Gastroesophageal sphincter (tissue), 4 donors: ENCODE measurements at regions not wholly inside any gene's neighbourhood (a gene's known extent, or its start where the extent isn't known, plus 50 kb on each side); places are given as distances from the start of the nearest gene placed in this dataset.

Experiments used
- ATAC-seq: fragments of 150-250 bp; one replicate; pipeline ENCODE4 v1.9.1; 2016; ENCODE audit warnings: mild to moderate bottlenecking, moderate library complexity
- H3K27ac ChIP-seq, 4 donors: fragments of 200-600 bp; sonication (generic) in 3 of 4; 1 replicate in 3 of 4; 2 replicates in 1 of 4; pipeline ENCODE4 v1.5.1; 2016 to 2019
- H3K27me3 ChIP-seq: fragments of 200-600 bp; sonication (generic); one replicate; pipeline ENCODE4 v1.5.1; 2019
- H3K36me3 ChIP-seq, 2 donors: fragments of 200-600 bp; sonication (generic); one replicate each; pipeline ENCODE4 v1.5.1; 2019; ENCODE audit warnings: control low read depth in 1 of 2
- H3K4me1 ChIP-seq, 3 donors: fragments of 200-600 bp; sonication (generic); 1 replicate in 2 of 3; 2 replicates in 1 of 3; pipeline ENCODE4 v1.5.1; 2016 to 2019; ENCODE audit warnings: control low read depth in 2 of 3
- H3K4me3 ChIP-seq, 2 donors: fragments of 200-600 bp; sonication (generic); one replicate each; pipeline ENCODE4 v1.5.1; 2019; ENCODE audit warnings: mild to moderate bottlenecking in 1 of 2, moderate library complexity in 1 of 2
- H3K9me3 ChIP-seq, 3 donors: fragments of 200-600 bp; sonication (generic); one replicate each; pipeline ENCODE4 v1.5.1; 2017 to 2019; ENCODE audit warnings: control low read depth in 2 of 3
- EP300 ChIP-seq: sonication (generic); formaldehyde crosslinking; IDR thresholded peaks from one replicate; pipeline ENCODE4 v1.6.1; 2017; ENCODE audit warnings: antibody characterized with exemption, mild to moderate bottlenecking
- POLR2A ChIP-seq, 2 donors: fragments of 450-650 bp; IDR thresholded peaks; one replicate each; pipeline ENCODE4 v1.6.1; 2017; ENCODE audit warnings: antibody characterized with exemption in 2 of 2, mild to moderate bottlenecking in 2 of 2, moderate library complexity in 1 of 2
- POLR2AphosphoS5 ChIP-seq: sonication (generic); formaldehyde crosslinking; IDR thresholded peaks from one replicate; pipeline ENCODE4 v1.6.1; 2017; ENCODE audit warnings: antibody characterized with exemption
- WGBS, 2 donors: methylation state at CpG; one replicate each; pipeline ENCODE4 v1.1.5; 2018; ENCODE audit warnings: low coverage in 1 of 2; 5-methylcytosine and 5-hydroxymethylcytosine counted together
- TF ChIP-seq, protein P1 (sequence below), 4 experiments: fragments of 200-600 bp in 2 of 4; fragments of 450-650 bp in 2 of 4; sonication (generic) in 1 of 4; IDR thresholded peaks; one replicate each; pipeline ENCODE4 v1.5.1; 2017 to 2019; ENCODE audit warnings: antibody characterized with exemption in 4 of 4, mild to moderate bottlenecking in 2 of 4, moderate library complexity in 2 of 4

DNA sequence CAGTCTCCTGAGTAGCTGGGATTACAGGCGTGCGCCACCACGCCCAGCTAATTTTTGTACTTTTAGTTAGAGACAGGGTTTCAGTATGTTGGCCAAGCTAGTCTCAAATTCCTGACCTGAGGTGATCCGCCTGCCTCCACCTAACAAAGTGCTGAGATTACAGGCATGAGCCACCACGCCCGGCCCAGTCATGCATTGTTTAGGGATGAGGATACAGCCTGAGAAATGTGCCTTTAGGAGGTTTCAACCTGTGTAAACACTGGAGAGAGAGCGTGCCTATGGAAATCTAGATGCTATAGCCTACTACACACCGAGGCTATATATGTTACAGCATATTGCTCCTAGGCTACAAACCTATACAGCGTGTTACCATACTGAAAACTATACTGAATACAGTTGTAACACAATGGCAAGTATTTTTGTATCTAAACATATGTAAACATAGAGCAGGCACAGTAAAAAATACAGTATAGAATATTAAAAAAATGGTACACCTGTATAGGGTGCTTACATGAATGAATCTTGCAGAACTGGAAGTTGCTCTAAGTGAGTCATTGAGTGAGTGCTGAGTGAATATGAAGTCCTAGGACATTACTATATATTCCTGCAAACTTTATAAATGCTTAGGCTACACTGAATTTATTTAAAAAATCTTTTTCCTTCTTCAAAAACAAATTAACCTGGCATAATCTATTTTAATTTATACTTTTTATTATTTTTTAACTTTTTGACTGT lies 588.2 kb upstream of the ADGRL3 start:
- Histone ChIP-seq H3K9me3 (no peaks in the 10 kb centered on the region), H3K4me3 (no peak overlapping the region), H3K27ac (no peak overlapping the region), H3K36me3 (no peaks in the 10 kb centered on the region), H3K27me3 (no peaks in the 10 kb centered on the region), H3K4me1 (no peaks in the 10 kb centered on the region)
- 89 to 92% methylated on average over 3 to 9 of the region's 9 CpGs for WGBS, 2 donors
- TF ChIP-seq EP300 = no peak
- no peak for TF ChIP-seq POLR2A (IDR thresholded peaks at IDR 0.05)
- TF ChIP-seq, protein P1, sequence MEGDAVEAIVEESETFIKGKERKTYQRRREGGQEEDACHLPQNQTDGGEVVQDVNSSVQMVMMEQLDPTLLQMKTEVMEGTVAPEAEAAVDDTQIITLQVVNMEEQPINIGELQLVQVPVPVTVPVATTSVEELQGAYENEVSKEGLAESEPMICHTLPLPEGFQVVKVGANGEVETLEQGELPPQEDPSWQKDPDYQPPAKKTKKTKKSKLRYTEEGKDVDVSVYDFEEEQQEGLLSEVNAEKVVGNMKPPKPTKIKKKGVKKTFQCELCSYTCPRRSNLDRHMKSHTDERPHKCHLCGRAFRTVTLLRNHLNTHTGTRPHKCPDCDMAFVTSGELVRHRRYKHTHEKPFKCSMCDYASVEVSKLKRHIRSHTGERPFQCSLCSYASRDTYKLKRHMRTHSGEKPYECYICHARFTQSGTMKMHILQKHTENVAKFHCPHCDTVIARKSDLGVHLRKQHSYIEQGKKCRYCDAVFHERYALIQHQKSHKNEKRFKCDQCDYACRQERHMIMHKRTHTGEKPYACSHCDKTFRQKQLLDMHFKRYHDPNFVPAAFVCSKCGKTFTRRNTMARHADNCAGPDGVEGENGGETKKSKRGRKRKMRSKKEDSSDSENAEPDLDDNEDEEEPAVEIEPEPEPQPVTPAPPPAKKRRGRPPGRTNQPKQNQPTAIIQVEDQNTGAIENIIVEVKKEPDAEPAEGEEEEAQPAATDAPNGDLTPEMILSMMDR (IDR thresholded peaks at IDR 0.05) = no peak
- TF ChIP-seq POLR2AphosphoS5 = no peak
- ATAC-seq = no peak

DNA sequence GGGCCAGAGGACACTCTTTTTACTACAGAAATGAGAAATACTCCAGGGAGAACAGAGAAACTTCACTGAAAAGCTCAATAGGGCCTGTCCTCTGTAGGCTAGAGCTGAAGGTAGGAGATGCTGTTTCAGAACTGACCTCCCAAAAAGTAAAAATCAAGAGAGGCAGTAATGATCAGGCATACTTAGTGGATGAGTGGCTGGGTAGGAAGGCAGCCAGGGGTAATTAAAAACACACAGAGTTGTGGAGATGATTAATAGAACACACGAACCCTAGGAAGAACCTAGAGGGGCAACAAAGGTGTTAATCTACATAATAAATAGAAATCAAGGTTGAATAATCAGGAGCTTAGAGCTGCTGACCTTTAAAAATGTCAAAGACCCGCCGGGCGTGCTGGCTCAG lies 582.4 kb upstream of the ADGRL3 start:
- no peak for TF ChIP-seq POLR2A (IDR thresholded peaks at IDR 0.05)
- TF ChIP-seq, protein P1 (IDR thresholded peaks at IDR 0.05) = no peak
- no peak for TF ChIP-seq POLR2AphosphoS5
- TF ChIP-seq EP300 = no peak
- ATAC-seq = no peak
- no peak overlapping the region for H3K27ac ChIP-seq
- H3K36me3 ChIP-seq = no peaks in the 10 kb centered on the region
- no peaks in the 10 kb centered on the region for H3K4me1 ChIP-seq
- H3K27me3 ChIP-seq = no peaks in the 10 kb centered on the region
- WGBS, 2 donors = 92 to 100% methylated on average over 3 to 4 of the region's 4 CpGs
- no peaks in the 10 kb centered on the region for H3K9me3 ChIP-seq
- no peak overlapping the region for H3K4me3 ChIP-seq

DNA sequence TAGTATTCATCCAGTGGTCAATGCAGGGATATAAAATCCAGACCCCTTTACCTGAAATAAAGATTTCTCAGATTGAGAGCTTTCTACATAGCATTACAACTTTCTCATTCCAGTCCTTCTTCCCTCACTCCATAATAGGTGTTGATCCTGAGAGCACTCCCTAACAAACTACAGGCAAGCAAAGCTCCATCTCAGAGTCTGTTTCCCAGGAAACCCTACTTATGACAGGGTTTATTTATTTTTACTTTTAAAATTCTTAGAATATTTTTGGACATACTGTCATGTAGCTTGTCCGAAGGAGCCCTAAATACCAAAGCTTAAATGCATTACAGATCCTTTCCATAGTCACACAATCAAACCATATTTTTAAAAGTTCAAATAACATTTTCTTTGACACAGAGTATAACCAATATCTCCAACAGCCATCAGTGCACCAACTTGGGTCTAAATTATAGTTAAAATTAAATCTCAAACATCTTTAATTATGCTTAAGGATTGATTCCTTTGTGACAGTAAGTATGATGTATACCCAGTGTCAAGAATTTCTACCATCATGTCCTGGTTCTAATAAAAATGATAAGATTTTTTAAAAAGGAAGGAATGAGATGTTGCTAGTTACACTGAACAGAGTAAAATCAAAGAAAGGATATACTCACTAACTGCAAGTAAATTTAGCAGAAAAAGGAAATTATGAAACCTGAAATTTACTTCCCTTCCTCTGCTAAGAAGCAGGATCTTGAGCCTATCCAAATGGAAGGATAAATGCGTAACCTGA lies 580.4 kb upstream of the ADGRL3 start:
- ATAC-seq = no peak
- TF ChIP-seq, protein P1 (IDR thresholded peaks at IDR 0.05) = no peak
- no peak for TF ChIP-seq POLR2A (IDR thresholded peaks at IDR 0.05)
- no peak for TF ChIP-seq EP300
- no peak for TF ChIP-seq POLR2AphosphoS5

DNA sequence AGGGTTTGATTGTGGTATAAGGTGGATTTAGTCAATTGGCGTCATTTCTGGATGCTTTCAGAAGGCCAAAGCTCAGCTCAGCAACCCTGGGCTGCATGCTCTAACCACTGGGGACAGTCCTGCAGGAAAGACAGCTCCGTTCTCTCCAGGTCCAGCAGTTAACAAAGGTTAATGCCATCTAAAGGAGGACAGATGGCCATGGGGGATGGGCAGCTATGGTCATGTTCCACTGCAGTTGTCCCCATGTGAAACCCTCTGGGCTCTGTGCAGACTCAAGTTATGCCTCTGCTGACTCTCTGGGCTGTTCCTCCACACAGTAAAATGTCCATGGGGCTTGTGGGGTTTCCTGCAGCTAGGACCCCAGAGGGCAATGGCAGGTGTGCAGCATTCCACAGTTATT lies 562.1 kb upstream of the ADGRL3 start:
- Histone ChIP-seq H3K4me1 (no peaks in the 10 kb centered on the region), H3K9me3 (peaks cover 0 to 41% (median 0%) of the 10 kb centered on the region in 3 donors), H3K36me3 (no peaks in the 10 kb centered on the region), H3K4me3 (no peak overlapping the region), H3K27me3 (no peaks in the 10 kb centered on the region), H3K27ac (no peak overlapping the region)
- no peak for ATAC-seq
- WGBS, 2 donors = 80% methylated on average over 1 of the region's 2 CpGs; no CpG with 5 or more reads in 1 of the 2 donors
- TF ChIP-seq EP300 = no peak
- TF ChIP-seq, protein P1 (IDR thresholded peaks at IDR 0.05) = no peak

More for the DNA sequence above, 580.4 kb upstream of the ADGRL3 start:
- Histone ChIP-seq H3K4me1 (no peaks in the 10 kb centered on the region), H3K4me3 (no peak overlapping the region), H3K27ac (no peak overlapping the region), H3K9me3 (no peaks in the 10 kb centered on the region), H3K36me3 (no peaks in the 10 kb centered on the region), H3K27me3 (no peaks in the 10 kb centered on the region)
- 54 to 61% methylated on average over 2 of the region's 2 CpGs for WGBS, 2 donors

DNA sequence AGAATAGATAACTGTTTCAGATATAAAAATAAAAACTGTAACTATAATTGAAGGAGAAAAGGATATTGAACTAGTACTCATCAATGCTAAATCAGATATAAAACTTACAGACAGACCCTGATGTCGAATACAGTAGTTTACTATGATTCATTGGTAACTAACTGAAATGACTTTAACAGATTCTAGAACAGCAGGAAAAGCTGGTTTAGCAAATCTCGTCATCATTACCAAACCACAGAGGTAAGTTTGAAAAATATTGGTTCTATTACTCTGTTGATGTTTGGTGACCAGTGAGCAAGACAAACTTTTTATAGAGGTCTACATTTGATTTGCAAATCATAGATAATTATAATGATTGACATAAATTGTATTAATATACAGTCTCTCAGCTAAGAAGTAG lies 551.4 kb upstream of the ADGRL3 start:
- no peaks in the 10 kb centered on the region for H3K36me3 ChIP-seq
- WGBS, 2 donors = 83 to 100% methylated on average over 2 of the region's 2 CpGs
- ATAC-seq = no peak
- TF ChIP-seq EP300 = no peak
- no peaks in the 10 kb centered on the region for H3K9me3 ChIP-seq
- no peak overlapping the region for H3K27ac ChIP-seq
- H3K4me3 ChIP-seq = no peak overlapping the region
- H3K4me1 ChIP-seq = no peaks in the 10 kb centered on the region
- H3K27me3 ChIP-seq = no peaks in the 10 kb centered on the region
